ENCODE measurements at regions not wholly inside any gene's neighbourhood (a gene's known extent, or its start where the extent isn't known, plus 50 kb on each side); places are given as distances from the start of the nearest gene placed in this dataset.

DNA sequence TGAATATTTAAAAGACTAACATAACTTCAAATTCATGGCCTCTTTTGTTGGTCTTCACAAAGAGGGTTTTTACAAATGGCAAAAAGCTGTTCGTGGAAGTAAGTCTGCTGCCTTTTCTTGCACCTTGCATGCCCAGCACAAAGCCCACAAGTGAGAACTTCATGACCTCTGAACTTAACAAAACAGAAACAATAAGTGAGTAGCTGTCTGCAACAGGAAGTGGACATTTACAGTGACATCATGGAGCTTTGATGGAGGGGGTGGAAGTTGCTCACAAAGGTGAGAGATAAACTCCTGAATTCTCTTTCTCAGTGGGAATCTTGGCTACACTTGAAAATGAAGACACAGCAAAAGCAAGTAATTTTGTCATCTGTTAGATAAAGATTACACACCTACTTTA, 303.3 kb upstream of the DEPDC1 start:
- no peak for TF ChIP-seq RAD21 (conservative IDR thresholded peaks at IDR 0.05)
- TF ChIP-seq, protein P1, sequence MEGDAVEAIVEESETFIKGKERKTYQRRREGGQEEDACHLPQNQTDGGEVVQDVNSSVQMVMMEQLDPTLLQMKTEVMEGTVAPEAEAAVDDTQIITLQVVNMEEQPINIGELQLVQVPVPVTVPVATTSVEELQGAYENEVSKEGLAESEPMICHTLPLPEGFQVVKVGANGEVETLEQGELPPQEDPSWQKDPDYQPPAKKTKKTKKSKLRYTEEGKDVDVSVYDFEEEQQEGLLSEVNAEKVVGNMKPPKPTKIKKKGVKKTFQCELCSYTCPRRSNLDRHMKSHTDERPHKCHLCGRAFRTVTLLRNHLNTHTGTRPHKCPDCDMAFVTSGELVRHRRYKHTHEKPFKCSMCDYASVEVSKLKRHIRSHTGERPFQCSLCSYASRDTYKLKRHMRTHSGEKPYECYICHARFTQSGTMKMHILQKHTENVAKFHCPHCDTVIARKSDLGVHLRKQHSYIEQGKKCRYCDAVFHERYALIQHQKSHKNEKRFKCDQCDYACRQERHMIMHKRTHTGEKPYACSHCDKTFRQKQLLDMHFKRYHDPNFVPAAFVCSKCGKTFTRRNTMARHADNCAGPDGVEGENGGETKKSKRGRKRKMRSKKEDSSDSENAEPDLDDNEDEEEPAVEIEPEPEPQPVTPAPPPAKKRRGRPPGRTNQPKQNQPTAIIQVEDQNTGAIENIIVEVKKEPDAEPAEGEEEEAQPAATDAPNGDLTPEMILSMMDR (IDR thresholded peaks at IDR 0.05; ENCODE audit: poor library complexity, severe bottlenecking): no peak
- no peak for TF ChIP-seq SMC3 (conservative IDR thresholded peaks at IDR 0.05; ENCODE audit: poor library complexity)
- TF ChIP-seq EP300 (conservative IDR thresholded peaks at IDR 0.05; ENCODE audit: poor library complexity, severe bottlenecking): no peak
